OCI-LY3 (cell line): ENCODE measurements at regions not wholly inside any gene's neighbourhood (a gene's known extent, or its start where the extent isn't known, plus 50 kb on each side); places are given as distances from the start of the nearest gene placed in this dataset.

Experiments
- EZH2phosphoT487 ChIP-seq: fragments of 200-600 bp; shearing (Covaris generic); IDR thresholded peaks from 2 replicates; pipeline ENCODE4 v1.6.1; 2018; ENCODE audit warnings: antibody characterized with exemption, mixed run types, low read depth
- TF ChIP-seq, protein P1 (sequence below): fragments of 200-600, 300-600 bp; sonication (generic); IDR thresholded peaks from 2 replicates; pipeline ENCODE4 v1.5.1; 2014; ENCODE audit warnings: antibody characterized with exemption, low read length, low read depth

DNA sequence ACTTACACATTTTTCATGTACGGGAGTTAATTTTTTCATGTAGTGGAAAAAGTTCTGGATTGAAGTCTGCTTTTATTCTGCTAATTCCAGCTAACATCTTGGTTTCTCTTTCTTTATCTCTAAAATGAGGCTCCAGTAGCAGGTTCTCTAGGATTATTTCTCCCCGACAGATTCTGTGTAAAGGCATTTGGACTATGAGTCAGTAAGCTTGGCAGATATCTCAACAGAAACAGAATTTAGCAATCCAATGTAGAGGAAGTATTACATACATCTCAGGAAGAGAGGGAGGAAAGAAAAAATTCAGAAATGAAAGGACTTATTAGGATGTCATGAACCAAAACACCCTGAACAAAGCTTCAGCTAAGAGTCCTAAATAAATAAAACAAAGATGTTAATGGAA is 1682.3 kb upstream of the TENM3 start:
- TF ChIP-seq, protein P1, sequence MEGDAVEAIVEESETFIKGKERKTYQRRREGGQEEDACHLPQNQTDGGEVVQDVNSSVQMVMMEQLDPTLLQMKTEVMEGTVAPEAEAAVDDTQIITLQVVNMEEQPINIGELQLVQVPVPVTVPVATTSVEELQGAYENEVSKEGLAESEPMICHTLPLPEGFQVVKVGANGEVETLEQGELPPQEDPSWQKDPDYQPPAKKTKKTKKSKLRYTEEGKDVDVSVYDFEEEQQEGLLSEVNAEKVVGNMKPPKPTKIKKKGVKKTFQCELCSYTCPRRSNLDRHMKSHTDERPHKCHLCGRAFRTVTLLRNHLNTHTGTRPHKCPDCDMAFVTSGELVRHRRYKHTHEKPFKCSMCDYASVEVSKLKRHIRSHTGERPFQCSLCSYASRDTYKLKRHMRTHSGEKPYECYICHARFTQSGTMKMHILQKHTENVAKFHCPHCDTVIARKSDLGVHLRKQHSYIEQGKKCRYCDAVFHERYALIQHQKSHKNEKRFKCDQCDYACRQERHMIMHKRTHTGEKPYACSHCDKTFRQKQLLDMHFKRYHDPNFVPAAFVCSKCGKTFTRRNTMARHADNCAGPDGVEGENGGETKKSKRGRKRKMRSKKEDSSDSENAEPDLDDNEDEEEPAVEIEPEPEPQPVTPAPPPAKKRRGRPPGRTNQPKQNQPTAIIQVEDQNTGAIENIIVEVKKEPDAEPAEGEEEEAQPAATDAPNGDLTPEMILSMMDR, result no peak
- TF ChIP-seq EZH2phosphoT487, result no peak
